Caco-2 (cell line): ENCODE measurements at regions not wholly inside any gene's neighbourhood (a gene's known extent, or its start where the extent isn't known, plus 50 kb on each side); places are given as distances from the start of the nearest gene placed in this dataset.

ENCODE experiments used
- BruUV-seq: library from RNA; stranded (reverse); fragments of 400-500 nt; replicated peaks from 2 replicates; lab custom pipeline; 2021; lab: Mats Ljungman, UMichigan
- CTCF ChIA-PET: fragments of 300-600 bp; sonication (Branson Sonifier 250); formaldehyde crosslinking; loops from one replicate; lab custom pipeline; 2022; ENCODE audit warnings: antibody characterized with exemption; lab: Charles Lee
- POLR2A ChIA-PET: fragments of 300-600 bp; sonication (Branson Sonifier 250); formaldehyde crosslinking; loops from one replicate; lab custom pipeline; 2022; ENCODE audit warnings: antibody characterized with exemption; lab: Charles Lee
- DNase-seq, 2 experiments: peaks; one replicate each; pipeline versions ENCODE4 v3.0.0 to v3.0.0-alpha.2; 2020 to 2022
- H3K27me3 ChIP-seq: replicated peaks from 2 replicates; pipeline ENCODE4 v1.6.0; 2011; ENCODE audit warnings: low read length; ENCODE audit not compliant: control insufficient read depth, insufficient read depth
- H3K36me3 ChIP-seq: 2 replicates; pipeline ENCODE4 v1.5.1; 2011; ENCODE audit warnings: low read length; ENCODE audit not compliant: control insufficient read depth, insufficient read depth
- H3K4me1 ChIP-seq: fragments of 250-450 bp; sonication (Bioruptor Pico); 2 replicates; pipeline ENCODE4 v1.5.1; 2020; ENCODE audit warnings: mild to moderate bottlenecking
- H3K4me3 ChIP-seq: 2 replicates; pipeline ENCODE4 v1.5.1; 2011; ENCODE audit warnings: low read depth, mild to moderate bottlenecking, control low read depth, low read length
- H3K9me3 ChIP-seq: fragments of 250-450 bp; sonication (Bioruptor Pico); 2 replicates; pipeline ENCODE4 v1.5.1; 2020; ENCODE audit warnings: mild to moderate bottlenecking, moderate library complexity
- H3K27ac Mint-ChIP-seq: one replicate; pipeline ENCODE4 v1.8.0; 2022; ENCODE audit warnings: mixed read lengths; ENCODE audit not compliant: unreplicated experiment
- H3K27me3 Mint-ChIP-seq: one replicate; pipeline ENCODE4 v1.8.0; 2022; ENCODE audit warnings: mixed read lengths; ENCODE audit not compliant: insufficient read depth, unreplicated experiment
- H3K36me3 Mint-ChIP-seq: one replicate; pipeline ENCODE4 v1.8.0; 2022; ENCODE audit warnings: mild to moderate bottlenecking, mixed read lengths; ENCODE audit not compliant: insufficient read depth, unreplicated experiment
- H3K4me1 Mint-ChIP-seq: one replicate; pipeline ENCODE4 v1.8.0; 2022; ENCODE audit warnings: low read depth, mixed read lengths; ENCODE audit not compliant: unreplicated experiment
- H3K4me3 Mint-ChIP-seq: one replicate; pipeline ENCODE4 v1.8.0; 2022; ENCODE audit warnings: mild to moderate bottlenecking, moderate library complexity, mixed read lengths; ENCODE audit not compliant: unreplicated experiment
- H3K9me3 Mint-ChIP-seq: one replicate; pipeline ENCODE4 v1.8.0; 2022; ENCODE audit warnings: mixed read lengths; ENCODE audit not compliant: unreplicated experiment
- intact Hi-C: fragments of 100-400 bp; cut with micrococcal nuclease; formaldehyde crosslinking; loops from one replicate; pipeline ENCODE4 v1.10.0; 2022; ENCODE audit not compliant: unreplicated experiment
- TF ChIP-seq, protein P1 (sequence below), 2 experiments: fragments of 200-600 bp in 1 of 2; IDR thresholded peaks; 1 replicate in 1 of 2; 2 replicates in 1 of 2; pipeline versions ENCODE4 v1.5.1 to v1.8.0; 2011 to 2022; ENCODE audit warnings: antibody characterized with exemption in 1 of 2, control low read depth in 1 of 2, inconsistent platforms in 1 of 2, low read depth in 1 of 2, low read length in 1 of 2, mild to moderate bottlenecking in 1 of 2, moderate library complexity in 1 of 2; ENCODE audit not compliant: insufficient read depth in 1 of 2, severe bottlenecking in 1 of 2, unreplicated experiment in 1 of 2

DNA sequence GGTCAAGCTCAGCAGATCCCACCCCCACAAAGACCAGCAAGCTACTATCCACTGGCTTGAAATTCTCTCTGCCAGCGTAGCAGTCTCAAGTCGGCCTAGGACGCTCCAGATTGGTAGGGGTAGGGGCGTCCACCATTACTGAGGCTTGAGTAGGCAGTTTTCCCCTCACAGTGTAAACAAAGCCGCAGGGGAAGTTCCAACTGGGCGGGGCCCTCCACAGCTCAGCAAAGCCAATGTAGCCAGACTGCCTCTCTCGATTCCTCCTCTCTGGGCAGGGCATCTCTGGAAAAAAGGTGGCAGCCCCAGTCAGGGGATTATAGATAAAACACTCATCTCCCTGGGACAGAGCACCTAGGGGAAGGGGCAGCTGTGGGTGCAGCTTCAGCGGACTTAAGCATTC is 1064.9 kb upstream of the TENM4 start:
- Histone ChIP-seq H3K27me3 (no peaks in the 10 kb centered on the region), H3K36me3 (no peaks in the 10 kb centered on the region), H3K4me1 (no peaks in the 10 kb centered on the region), H3K9me3 (0 out of 2 replicates have a peak, but pooled peaks cover 2% of the 10 kb centered on the region), H3K4me3 (no peak overlapping the region)
- intact Hi-C loops = no loop called here
- Mint-ChIP-seq H3K4me1 (no peaks in the 10 kb centered on the region), H3K36me3 (no peaks in the 10 kb centered on the region), H3K4me3 (no peak overlapping the region), H3K27ac (no peak overlapping the region), H3K27me3 (peaks cover 5% of the 10 kb centered on the region), H3K9me3 (peaks cover 19% of the 10 kb centered on the region)
- TF ChIP-seq, protein P1, sequence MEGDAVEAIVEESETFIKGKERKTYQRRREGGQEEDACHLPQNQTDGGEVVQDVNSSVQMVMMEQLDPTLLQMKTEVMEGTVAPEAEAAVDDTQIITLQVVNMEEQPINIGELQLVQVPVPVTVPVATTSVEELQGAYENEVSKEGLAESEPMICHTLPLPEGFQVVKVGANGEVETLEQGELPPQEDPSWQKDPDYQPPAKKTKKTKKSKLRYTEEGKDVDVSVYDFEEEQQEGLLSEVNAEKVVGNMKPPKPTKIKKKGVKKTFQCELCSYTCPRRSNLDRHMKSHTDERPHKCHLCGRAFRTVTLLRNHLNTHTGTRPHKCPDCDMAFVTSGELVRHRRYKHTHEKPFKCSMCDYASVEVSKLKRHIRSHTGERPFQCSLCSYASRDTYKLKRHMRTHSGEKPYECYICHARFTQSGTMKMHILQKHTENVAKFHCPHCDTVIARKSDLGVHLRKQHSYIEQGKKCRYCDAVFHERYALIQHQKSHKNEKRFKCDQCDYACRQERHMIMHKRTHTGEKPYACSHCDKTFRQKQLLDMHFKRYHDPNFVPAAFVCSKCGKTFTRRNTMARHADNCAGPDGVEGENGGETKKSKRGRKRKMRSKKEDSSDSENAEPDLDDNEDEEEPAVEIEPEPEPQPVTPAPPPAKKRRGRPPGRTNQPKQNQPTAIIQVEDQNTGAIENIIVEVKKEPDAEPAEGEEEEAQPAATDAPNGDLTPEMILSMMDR (IDR thresholded peaks at IDR 0.05; ENCODE audit: insufficient read depth in 1 of 2, low read depth in 1 of 2, low read length in 1 of 2, severe bottlenecking in 1 of 2, unreplicated experiment in 1 of 2) = no peak
- ChIA-PET CTCF (no interaction called here), POLR2A (no interaction called here)
- DNase-seq = no peak
- BruUV-seq = no TSS peak

DNA sequence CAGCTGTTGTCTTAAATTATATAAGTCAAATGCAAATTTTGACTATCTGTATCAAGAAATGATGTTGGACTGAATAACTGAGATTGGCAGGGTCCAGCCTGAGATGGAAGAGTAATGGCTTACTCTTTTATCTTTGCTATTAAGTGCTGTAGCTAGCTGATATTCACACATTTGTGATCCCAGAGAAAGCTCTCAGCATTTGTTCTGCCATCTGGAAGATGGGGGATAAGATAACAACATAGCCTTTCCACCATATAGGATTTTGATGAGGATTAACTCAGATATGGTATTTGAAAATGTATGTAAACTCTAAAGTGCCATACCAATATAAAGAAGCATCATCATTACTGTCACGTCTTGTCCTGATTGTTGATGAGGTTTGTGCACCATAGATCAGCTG is 1063.2 kb upstream of the TENM4 start:
- DNase-seq = no peak
- CTCF ChIA-PET = no interaction called here
- peaks cover 19% of the 10 kb centered on the region for H3K9me3 Mint-ChIP-seq
- POLR2A ChIA-PET = no interaction called here
- no peak overlapping the region for H3K4me3 ChIP-seq
- BruUV-seq = no TSS peak
- no peak overlapping the region for H3K4me3 Mint-ChIP-seq
- no peaks in the 10 kb centered on the region for H3K36me3 Mint-ChIP-seq
- TF ChIP-seq, protein P1 (IDR thresholded peaks at IDR 0.05; ENCODE audit: insufficient read depth in 1 of 2, low read depth in 1 of 2, low read length in 1 of 2, severe bottlenecking in 1 of 2, unreplicated experiment in 1 of 2) = no peak
- 0 out of 2 replicates have a peak, but pooled peaks cover 2% of the 10 kb centered on the region for H3K9me3 ChIP-seq
- no peaks in the 10 kb centered on the region for H3K4me1 ChIP-seq
- H3K27me3 ChIP-seq = no peaks in the 10 kb centered on the region
- H3K27me3 Mint-ChIP-seq = peaks cover 5% of the 10 kb centered on the region
- no peaks in the 10 kb centered on the region for H3K4me1 Mint-ChIP-seq
- H3K27ac Mint-ChIP-seq = no peak overlapping the region
- no peaks in the 10 kb centered on the region for H3K36me3 ChIP-seq
- intact Hi-C loops = no loop called here

DNA sequence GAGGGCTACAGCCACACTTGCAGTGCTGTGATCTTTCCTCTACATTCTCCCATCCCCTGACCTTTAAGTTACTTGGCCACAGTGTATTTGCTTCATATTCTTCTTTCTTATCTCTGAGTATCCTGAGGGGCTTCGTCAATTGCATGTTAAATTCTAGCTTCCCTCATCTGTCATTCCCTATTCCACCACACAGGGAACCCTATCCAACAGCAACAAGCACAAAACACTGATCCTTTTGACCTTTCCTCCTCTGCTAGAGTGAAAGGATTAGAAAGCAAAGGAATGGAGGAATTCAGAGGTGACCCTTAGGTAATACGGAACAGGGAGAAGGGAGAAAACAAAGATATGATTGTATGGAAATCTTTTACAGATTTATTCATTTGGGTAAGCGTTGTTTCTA is 1061.7 kb upstream of the TENM4 start:
- H3K4me3 ChIP-seq = no peak overlapping the region
- H3K27ac Mint-ChIP-seq = no peak overlapping the region
- no peaks in the 10 kb centered on the region for H3K27me3 Mint-ChIP-seq

More for the DNA sequence above, 1061.7 kb upstream of the TENM4 start:
- TF ChIP-seq, protein P1 (IDR thresholded peaks at IDR 0.05; ENCODE audit: insufficient read depth in 1 of 2, low read depth in 1 of 2, low read length in 1 of 2, severe bottlenecking in 1 of 2, unreplicated experiment in 1 of 2) = peak; percentile 19 to 34
- Histone ChIP-seq H3K4me1 (no peaks in the 10 kb centered on the region), H3K9me3 (0 out of 2 replicates have a peak, but pooled peaks cover 2% of the 10 kb centered on the region), H3K36me3 (no peaks in the 10 kb centered on the region), H3K27me3 (no peaks in the 10 kb centered on the region)
- H3K9me3 Mint-ChIP-seq = peaks cover 8% of the 10 kb centered on the region
- H3K36me3 Mint-ChIP-seq = no peaks in the 10 kb centered on the region
- H3K4me1 Mint-ChIP-seq = no peaks in the 10 kb centered on the region
- intact Hi-C loops = no loop called here
- H3K4me3 Mint-ChIP-seq = no peak overlapping the region
- DNase-seq = peak in 1 of 2 experiments; percentile 11
- CTCF ChIA-PET = no interaction called here
- POLR2A ChIA-PET = no interaction called here
- BruUV-seq = no TSS peak
